ENCODE measurements at regions not wholly inside any gene's neighbourhood (a gene's known extent, or its start where the extent isn't known, plus 50 kb on each side); places are given as distances from the start of the nearest gene placed in this dataset.
"Not testable (repeated sequence)": the region's sequence is repeated elsewhere in the genome, so short reads cannot be mapped to it uniquely, and the experiment has no call there.

- TF ChIP-seq YY1 (IDR thresholded peaks at IDR 0.05; ENCODE audit: insufficient read depth, insufficient read length); ZNF274 (IDR thresholded peaks at IDR 0.05; ENCODE audit: low read depth, low read length); SUZ12 (IDR thresholded peaks at IDR 0.05; ENCODE audit: extremely low read depth, insufficient read depth, insufficient read length): not testable (repeated sequence)
Observed at GRCh38 chr5:17755406-17755805, 121.1 kb downstream of the TAF11L14 start.

All from NT2/D1 (cell line).